ENCODE measurements at regions not wholly inside any gene's neighbourhood (a gene's known extent, or its start where the extent isn't known, plus 50 kb on each side); places are given as distances from the start of the nearest gene placed in this dataset.
"Not testable (repeated sequence)": the region's sequence is repeated elsewhere in the genome, so short reads cannot be mapped to it uniquely, and the experiment has no call there.

GRCh38 chr10:80957161-80957560, 419.5 kb downstream of the SH2D4B start:
- no peak for DNase-seq

- no peak for DNase-seq
These were observed 426.5 kb downstream of the SH2D4B start for GRCh38 chr10:80964179-80964578.

GRCh38 chr10:80964955-80965614, 427.4 kb downstream of the SH2D4B start:
- peak; percentile 55 for DNase-seq

- peak; percentile 67 for DNase-seq
These were observed 428.8 kb downstream of the SH2D4B start for GRCh38 chr10:80966326-80966986.

- not testable (repeated sequence) for DNase-seq
These were observed 429.7 kb downstream of the SH2D4B start for GRCh38 chr10:80967357-80967756.

- DNase-seq = no peak
These were observed 431.2 kb downstream of the SH2D4B start for GRCh38 chr10:80968903-80969302.

- DNase-seq = no peak
These were observed 433.8 kb downstream of the SH2D4B start for GRCh38 chr10:80971461-80971860.

GRCh38 chr10:80976658-80977057, 439.0 kb downstream of the SH2D4B start:
- DNase-seq = no peak

- no peak for DNase-seq
These were observed 447.4 kb downstream of the SH2D4B start for GRCh38 chr10:80985102-80985501.

GRCh38 chr10:80986596-80986995, 448.9 kb downstream of the SH2D4B start:
- DNase-seq = no peak

GRCh38 chr10:80988755-80989154, 451.1 kb downstream of the SH2D4B start:
- DNase-seq = no peak

GRCh38 chr10:80996615-80997193, 459.0 kb downstream of the SH2D4B start:
- no peak for DNase-seq

- no peak for DNase-seq
These were observed 463.1 kb downstream of the SH2D4B start for GRCh38 chr10:81000781-81001180.

- no peak for DNase-seq
These were observed 464.7 kb downstream of the SH2D4B start for GRCh38 chr10:81002382-81002781.

- no peak for DNase-seq
These were observed 470.2 kb downstream of the SH2D4B start for GRCh38 chr10:81007872-81008271.

GRCh38 chr10:81008726-81009125, 471.0 kb downstream of the SH2D4B start:
- no peak for DNase-seq

- no peak for DNase-seq
These were observed 471.6 kb downstream of the SH2D4B start for GRCh38 chr10:81009296-81009695.

- peak; percentile 57 for DNase-seq
These were observed 476.1 kb downstream of the SH2D4B start for GRCh38 chr10:81013771-81014170.

- DNase-seq = peak; percentile 88
These were observed 481.6 kb downstream of the SH2D4B start for GRCh38 chr10:81019029-81019890.

GRCh38 chr10:81021428-81022129, 483.9 kb downstream of the SH2D4B start:
- peak; percentile 23 for DNase-seq

GRCh38 chr10:81026591-81026990, 488.9 kb downstream of the SH2D4B start:
- DNase-seq = no peak

GRCh38 chr10:81027223-81027622, 489.5 kb downstream of the SH2D4B start:
- no peak for DNase-seq

- DNase-seq = no peak
These were observed 490.0 kb downstream of the SH2D4B start for GRCh38 chr10:81027706-81028105.
